IPS-NIHi11 (cell line): ENCODE measurements at regions not wholly inside any gene's neighbourhood (a gene's known extent, or its start where the extent isn't known, plus 50 kb on each side); places are given as distances from the start of the nearest gene placed in this dataset.
"Not testable (repeated sequence)": the region's sequence is repeated elsewhere in the genome, so short reads cannot be mapped to it uniquely, and the experiment has no call there.

Experiments
- DNase-seq: peaks from one replicate; pipeline ENCODE4 v3.0.0; 2012; ENCODE audit warnings: mixed read lengths, low spot score

DNA sequence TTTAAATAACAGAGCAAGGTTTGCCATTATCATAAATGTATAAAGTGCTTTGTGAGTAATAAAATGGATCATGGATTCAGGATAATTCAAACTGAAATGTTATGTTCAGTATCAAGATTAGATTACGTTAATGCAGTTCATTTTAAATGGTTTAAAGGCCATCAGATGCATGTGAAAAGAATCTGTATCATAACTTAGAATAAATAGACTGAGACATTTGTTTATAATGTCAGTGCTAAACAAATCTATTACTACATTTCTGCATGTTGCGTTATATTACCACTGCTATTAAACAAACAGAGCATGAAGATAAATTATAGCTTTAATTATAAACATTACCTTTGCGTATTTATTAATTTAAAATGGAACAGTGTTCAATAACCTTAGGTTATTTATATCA lies 160.2 kb downstream of the TOX3 start:
- DNase-seq: no peak

DNA sequence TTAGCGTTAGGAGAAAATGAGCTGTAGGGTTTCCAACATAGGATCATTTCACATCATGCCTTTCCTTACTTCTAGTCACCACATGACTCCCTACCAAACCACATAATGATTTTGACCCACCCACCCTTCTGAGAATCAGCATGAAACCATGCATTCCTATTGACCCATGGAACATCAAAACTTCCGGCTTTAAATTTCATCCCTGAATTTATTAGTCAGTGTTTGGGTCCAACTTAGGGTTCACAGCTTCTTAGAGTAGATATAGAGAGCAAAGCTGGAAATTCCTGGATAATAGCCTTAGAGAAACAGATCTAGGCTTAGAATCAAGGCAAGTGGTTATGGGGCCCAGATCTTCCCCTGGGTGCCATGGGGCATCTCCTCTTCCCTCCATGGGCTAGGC lies 162.6 kb downstream of the TOX3 start:
- DNase-seq: no peak

DNA sequence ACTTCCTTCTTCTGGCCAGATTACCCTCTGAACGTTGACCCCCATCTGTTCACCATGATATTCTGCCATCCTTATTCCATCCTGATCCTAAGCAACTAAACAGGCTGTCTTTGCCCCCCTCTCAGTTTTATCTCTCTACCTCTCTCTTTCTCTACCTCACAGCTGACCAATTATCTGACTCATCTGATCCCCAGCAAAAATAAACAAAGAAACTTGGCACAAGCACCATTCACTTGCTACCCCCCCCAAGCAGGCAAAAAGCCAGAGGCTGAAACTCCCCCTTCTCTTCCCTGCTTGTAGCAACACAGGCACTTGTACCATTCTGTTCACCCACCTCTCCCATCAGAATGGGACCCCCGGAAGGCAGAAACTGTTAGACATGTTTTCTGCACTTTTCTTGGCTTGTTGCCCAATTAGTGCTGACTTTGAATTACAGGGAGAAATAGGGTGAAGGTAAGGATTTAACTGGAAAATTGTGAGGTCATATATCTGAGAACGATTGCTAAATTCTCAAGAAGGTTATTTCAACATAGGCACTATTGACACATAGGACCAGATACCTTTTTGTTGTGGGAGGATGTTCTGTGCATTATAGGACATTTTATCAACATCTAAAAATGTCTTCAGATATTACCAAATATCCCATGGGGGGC lies 163.2 kb downstream of the TOX3 start:
- DNase-seq: no peak

DNA sequence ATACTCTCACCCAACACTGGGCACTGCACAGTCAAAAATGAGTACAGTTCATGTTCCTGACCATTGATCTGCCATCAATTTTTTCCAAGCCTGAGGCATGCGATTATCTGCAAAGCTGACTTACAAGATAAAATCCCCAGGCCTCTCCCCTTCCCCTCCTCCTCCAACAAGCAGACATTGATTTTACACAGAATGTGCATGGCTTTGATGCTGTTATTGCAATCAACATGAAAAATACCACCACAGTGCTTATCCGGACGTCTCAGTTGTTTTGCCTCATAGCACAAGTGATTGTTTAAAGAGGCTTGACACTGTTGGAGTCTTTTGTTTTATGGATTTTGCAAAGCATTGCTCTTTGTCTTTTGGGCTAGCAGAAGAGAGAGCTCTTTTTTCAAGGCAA lies 163.8 kb downstream of the TOX3 start:
- no peak for DNase-seq

DNA sequence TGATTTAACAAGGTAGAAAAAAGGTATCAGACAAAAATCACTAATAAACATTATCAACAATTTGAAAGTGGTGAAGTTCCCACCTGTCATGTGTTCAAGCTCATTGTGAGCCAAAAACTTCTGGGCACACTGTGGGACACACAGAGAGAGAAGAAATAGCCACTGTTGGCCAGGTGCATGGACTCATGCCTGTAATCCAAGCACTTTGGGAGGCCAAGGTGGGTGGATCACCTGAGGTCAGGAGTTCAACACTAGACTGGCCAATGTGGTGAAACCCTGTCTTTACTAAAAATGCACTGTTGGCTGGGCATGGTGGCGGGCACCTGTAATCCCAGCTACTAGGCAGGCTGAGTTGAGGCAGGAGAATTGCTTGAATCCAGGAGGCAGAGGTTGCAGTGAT lies 167.4 kb downstream of the TOX3 start:
- DNase-seq: no peak

DNA sequence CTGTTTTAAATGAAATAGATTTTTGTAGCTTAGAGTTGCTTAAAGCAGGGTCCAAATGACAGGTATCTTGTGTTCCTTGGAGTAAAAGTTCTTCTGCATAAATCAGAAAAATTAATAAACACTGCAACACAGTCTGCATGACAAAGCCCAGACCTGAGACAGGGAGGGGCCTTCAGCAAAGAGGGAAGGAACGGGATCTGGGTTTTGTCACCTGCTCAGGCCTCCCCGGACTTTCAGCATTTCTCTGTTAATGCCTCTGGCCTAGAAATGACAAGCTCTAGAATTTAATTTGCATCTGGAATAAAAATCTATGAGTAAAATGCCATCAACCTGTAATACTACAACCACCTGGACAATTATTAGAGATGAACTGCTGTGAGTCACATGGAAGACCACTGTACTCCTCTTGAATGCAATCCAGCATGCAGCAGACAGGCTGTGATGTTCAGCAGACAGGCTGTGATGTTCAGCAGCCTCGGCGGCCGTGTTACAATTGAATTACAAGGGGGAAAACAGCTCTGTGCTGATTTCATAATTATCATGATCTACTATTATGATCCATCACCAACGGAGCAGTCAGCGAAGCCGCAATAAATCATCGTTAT lies 170.2 kb downstream of the TOX3 start:
- no peak for DNase-seq

DNA sequence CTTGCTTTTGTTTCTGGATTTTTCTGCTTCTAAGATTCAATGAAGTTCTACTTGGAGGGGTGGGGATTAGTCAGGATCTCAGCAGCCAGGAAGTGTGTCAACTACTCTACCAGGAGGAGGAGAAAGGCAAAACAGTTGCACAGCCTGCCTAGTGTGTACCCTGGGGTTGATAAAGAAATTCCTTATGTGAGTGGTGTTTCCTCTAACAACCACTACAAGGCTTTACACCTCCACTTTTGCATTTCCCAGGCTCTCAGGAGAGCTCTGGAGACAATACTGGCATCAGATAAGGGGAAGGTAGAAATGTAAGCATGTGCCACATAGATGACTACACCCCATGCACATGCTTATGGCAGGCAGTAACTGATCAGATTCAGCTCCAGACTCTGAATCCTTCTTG lies 174.6 kb downstream of the TOX3 start:
- DNase-seq: no peak

DNA sequence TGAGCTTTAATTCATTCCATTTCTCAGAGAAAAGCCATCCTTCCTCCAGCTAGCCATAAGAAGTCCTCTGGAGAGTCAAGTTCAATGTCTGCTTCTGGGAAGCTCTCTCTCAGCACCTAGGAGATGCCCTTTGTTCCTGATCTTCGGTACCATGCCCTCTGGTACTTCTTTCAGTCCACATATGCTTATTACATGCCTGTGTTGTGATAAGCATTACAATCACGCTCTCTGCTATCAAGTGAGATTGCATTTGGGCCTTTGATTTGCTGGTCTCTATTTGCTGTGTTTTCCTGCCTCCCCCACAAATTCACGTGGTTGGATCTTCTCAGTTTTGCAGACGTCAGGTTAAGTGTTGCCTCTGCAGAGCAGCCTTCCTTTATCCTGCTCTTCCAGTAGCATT lies 178.1 kb downstream of the TOX3 start:
- no peak for DNase-seq

DNA sequence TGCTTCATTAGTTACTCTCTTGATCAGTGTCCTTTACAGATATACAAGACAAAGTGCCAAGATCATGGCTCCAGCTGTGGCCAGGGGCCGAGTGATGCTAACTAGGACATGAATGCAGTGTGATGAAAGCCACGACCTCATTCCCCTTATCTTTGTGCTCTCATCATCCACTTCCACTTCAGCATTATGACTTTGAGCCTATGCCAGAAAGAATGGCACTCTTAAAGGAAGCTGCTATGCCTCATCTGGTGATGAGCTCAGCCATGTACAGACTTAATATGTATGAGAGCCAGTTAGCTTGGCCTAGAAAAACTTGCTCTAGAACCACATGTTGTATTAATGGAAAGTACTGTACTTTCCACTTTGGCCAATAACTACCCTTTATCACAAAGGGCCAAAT lies 179.1 kb downstream of the TOX3 start:
- DNase-seq: no peak

DNA sequence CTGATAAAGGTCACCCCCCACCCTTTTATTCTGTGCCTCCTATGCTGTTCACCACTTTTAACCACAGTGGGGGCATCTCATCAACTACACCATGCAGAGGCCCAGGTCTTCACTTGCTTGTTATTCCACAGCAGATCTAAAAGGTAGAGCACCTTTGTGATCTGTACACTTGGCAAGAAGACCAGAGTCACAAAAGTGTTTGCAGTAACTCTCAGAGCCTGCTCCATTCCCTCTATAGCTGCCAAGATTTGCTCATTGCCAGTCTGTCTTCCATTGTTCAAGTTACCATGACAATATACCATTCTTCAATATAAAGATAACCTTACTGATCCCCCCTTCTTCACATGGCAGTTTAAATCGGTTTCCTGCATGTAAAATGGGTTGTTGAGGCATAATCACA lies 180.0 kb downstream of the TOX3 start:
- DNase-seq: no peak

DNA sequence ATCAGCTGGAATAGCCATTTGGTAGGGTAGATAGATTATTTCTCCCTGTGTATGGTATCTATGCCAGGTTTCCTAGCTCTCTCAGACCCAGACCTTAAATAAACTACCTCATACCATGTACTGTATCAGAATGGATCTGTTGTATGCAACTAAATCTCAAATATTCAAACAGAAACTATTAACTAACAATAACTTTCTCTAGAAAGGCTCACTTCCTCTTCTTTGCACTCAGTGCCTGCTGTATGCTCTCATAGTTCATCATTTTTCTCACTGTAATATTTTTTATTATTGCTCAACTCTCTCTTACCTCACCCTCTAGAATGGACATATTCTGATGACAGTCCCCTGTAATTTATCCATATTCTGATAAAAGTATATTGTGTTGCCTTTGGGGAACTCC lies 182.4 kb downstream of the TOX3 start:
- no peak for DNase-seq

DNA sequence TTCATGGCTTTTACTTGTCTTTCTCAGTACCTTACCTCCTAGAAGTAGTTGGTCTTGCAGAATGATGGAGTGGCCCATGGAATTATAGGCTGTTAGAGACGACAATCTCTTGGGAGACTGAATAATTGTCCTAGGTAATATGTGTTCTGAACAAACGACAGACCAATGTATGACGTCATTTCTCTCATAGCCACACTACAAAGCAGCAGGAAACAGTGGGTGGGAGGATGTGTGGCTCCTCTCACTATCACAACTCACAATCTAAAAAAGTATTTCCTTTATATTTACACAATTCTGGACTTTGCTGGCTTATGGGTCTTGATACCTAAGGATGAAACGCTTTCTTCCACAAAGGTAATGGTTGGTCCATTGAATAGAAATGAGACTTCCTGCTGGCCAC lies 183.9 kb downstream of the TOX3 start:
- DNase-seq: no peak

DNA sequence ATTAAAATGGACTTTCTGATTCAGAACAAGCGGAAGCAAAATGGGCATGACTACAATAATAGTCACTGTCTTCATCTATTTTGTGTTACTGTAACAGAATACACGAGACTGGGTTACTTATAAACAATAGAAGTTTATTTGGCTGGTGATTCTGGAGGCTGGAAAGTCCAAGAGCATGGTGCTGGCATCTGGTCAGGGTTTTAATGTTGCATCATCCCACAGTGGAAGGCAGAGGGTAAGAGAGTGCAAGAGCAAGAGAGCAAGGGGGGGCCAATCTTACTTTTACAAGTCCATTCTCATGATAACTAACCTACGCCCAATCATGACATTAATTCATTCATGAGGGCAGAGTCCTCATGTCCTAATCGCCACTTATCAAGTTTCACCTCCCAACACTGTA lies 189.2 kb downstream of the TOX3 start:
- no peak for DNase-seq

DNA sequence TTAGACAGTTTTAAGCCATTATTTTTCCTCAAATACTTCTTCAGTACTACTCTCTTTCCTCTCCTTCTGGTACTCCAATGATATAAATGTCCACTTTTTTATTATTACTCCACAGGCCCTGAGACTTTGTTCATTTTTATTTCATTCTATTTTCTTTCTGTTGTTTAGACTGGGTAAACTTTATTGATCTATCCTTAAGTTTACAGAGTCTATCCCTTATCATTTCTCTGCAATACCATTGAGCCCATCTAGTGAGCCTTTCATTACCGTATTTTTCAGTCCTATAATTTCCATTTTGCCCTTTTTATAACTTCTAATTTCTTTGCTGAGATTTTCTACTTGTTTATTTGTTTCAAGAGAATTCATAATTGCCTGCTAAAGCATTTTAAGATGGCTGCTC lies 193.7 kb downstream of the TOX3 start:
- DNase-seq: no peak

DNA sequence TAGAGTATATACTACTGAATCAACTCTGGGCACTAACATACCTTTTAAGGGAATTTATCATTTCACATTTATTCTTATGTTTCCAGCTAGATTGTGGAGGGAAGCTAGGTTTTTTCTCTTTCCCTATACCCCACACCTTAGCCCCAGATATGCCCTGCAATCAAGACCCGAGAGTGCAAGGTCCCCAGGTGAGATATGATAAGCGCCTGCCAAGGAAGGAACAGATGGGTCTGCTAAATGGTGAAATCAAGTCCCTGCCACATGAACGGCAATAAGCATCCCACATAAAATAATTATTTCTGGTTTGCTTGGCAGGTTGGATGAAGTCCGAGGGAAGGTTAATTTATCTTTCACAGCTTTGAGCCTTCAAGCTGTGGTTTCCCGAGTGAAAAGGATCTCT lies 195.5 kb downstream of the TOX3 start:
- DNase-seq: no peak

DNA sequence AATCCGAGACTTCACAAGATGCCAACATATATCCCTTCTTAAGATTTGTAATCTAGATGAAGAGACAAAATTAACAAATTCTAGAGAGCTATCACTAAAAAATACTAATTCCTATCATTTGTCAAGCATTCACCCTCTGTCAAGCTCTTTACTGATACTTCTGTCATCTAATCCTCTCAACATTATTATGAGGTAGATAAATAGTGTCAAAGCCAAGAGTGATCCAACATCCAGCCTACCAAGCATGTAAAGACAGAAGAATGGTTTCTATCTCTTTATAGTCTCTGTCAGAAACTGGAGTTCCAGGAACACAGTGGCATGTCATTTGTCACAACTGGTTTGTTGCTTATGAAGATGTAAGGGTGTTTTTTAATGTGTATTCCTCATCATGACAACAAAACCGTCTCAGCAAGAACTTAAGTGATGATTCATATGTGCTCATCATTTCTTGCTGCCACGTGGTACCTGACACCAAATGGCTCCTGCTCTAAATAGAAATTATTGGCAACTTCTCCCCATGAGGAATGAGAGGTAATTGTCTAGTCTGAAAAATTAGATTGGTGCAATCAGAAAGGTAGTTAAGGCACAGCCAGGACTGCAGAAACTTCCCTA lies 196.8 kb downstream of the TOX3 start:
- DNase-seq: no peak

DNA sequence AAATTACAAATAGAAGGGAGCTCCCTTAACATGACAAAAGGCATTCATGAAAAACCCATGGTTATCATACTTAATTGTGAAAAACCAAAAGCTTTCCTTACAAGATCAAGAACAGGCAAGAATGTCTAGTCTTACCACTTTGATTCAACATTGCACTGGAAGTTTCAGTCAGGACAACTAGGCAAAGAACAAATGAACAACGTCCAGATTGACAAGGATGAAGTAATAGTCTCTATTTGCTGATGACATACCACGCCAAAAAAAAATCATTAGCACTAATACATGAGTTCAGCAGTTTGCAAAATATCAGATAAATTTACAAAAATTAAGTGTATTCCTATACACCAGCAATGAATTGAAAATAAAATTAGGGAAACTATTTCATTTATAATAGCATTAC lies 200.2 kb downstream of the TOX3 start:
- no peak for DNase-seq

DNA sequence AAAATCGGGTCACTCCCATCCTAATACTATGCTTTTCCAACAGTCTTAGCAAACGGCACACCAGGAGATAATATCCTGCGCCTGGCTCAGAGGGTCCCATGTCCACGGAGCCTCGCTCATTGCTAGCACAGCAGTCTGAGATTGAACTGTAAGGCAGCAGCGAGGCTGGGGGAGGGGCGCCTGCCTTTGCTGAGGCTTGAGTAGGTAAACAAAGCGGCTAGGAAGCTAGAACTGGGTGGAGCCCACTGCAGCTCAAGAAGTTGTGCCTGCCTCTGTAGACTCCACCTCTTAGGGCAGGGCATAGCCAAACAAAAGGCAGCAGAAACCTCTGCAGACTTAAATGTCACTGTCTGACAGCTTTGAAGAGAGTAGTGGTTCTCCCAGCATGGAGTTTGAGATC lies 213.3 kb downstream of the TOX3 start:
- DNase-seq: not testable (repeated sequence)

DNA sequence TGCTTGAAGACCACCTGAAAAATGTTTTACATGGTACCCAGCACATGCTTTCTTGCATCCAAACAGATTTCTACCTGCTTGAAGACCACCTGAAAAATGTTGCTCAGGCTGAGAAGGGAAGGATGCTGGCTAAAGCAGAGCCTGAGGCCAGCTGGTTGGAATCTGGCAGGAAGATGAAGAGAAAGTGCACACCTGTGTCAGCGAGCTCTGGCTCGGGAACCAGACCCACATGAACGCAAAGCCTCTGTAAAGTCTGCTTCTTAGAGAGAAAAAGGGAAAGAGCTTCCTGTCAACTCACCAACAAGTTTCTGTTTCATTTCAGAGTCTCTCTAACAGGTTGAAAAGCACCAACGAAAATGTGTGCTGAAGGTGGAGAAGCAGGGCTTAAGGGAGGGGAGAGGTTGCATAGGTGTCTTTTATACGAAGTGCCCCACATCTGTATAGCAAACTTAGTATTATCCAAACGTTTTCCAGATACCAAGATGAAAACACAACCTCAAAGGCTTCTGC lies 226.0 kb downstream of the TOX3 start:
- no peak for DNase-seq

DNA sequence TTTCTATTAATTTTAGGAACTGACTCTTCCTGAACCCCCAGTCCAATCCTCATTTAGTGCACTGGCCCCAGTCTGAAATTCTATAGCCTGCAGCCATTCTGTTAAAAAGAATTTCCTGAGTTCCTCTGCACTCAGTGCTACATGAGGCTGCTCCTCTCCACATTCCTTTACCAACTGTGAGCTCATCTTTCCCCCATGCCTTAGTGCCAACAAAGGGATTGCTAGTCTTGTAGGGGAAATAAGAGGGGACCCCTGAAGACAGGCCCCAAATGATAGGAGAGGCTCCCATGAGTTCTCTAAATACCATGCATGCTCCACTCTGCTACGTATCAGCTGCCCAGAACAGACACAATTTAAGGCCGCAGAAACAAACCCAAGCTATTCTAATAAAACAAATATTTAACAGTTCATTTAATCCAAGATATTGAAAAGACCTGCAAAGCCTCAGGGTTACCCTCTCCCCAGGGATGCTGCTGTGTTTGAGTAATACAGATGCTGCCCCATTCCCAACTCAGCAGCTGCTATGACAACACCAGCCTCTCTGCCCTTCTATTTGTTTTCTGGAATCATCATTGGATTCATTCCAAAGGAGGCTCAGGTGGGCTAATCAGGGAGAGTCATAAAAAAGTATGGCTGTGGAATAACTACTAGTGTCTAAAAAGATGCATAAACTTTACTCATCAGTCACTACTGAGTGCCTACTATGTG lies 228.5 kb downstream of the TOX3 start:
- no peak for DNase-seq

DNA sequence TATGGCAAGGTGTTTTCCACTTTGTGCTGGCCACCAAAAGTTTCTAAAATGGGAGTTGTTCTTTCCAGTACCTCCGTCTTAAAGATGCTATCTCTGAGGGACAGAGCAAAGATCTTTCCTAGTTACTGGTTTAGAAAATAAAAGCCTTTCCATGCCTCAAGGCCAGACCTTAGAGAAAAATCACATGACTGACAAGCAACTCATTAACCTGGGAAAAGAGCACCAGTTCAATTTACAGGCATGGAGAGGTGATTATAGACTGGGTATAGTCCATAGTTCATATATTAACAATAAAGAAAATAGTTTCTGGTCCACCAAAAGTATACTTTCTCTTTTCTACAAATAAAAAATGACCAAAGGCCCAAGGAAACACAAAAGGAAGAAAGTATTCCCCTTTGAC lies 230.7 kb downstream of the TOX3 start:
- DNase-seq: no peak

DNA sequence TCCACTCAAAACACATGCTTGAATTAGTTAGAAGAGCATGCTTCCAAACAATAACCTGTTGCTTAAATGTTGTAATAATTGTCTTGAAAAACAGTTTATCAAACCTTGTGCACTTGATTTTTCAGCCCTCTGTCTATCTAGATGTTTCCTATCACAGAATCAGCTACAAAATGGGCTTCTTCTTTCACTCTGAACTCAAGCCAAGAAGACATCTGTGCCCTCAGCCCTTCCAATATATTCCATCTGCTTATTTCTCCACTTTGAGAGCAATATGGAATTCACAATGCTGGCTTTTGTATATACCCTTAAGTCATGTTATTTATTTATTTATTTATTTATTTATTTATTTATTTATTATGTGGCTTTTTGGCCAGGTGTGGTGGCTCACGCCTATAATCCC lies 234.2 kb downstream of the TOX3 start:
- no peak for DNase-seq
